NT2/D1 (cell line): ENCODE measurements at regions not wholly inside any gene's neighbourhood (a gene's known extent, or its start where the extent isn't known, plus 50 kb on each side); places are given as distances from the start of the nearest gene placed in this dataset.

Experiments
- DNase-seq: peaks from one replicate; pipeline ENCODE4 v3.0.0-alpha.2; 2011; ENCODE audit warnings: low read depth, low spot score
- H3K27me3 ChIP-seq: 2 replicates; pipeline ENCODE4 v1.6.0; 2011; ENCODE audit warnings: mild to moderate bottlenecking; ENCODE audit not compliant: insufficient read length, insufficient read depth
- H3K36me3 ChIP-seq: 2 replicates; pipeline ENCODE4 v1.6.1; 2011; ENCODE audit warnings: mild to moderate bottlenecking, low read length, mixed read lengths; ENCODE audit not compliant: insufficient read depth, insufficient read length
- H3K4me1 ChIP-seq: 2 replicates; pipeline ENCODE4 v1.5.1; 2011; ENCODE audit not compliant: insufficient read depth, insufficient read length
- H3K4me3 ChIP-seq: 2 replicates; pipeline ENCODE4 v1.5.1; 2011; ENCODE audit warnings: low read depth; ENCODE audit not compliant: insufficient read length
- H3K9ac ChIP-seq: 2 replicates; pipeline ENCODE4 v1.6.0; 2011; ENCODE audit warnings: low read depth; ENCODE audit not compliant: insufficient read length
- H3K9me3 ChIP-seq: 2 replicates; pipeline ENCODE4 v1.5.1; 2011; ENCODE audit warnings: mild to moderate bottlenecking, low read length; ENCODE audit not compliant: insufficient read depth
- SUZ12 ChIP-seq: IDR thresholded peaks from 2 replicates; pipeline ENCODE4 v1.6.1; 2011; ENCODE audit not compliant: insufficient read length, insufficient read depth; ENCODE audit errors: extremely low read depth
- YY1 ChIP-seq: IDR thresholded peaks from 2 replicates; pipeline ENCODE4 v1.6.1; 2011; ENCODE audit not compliant: insufficient read length, insufficient read depth
- ZNF274 ChIP-seq: IDR thresholded peaks from 2 replicates; pipeline ENCODE4 v1.6.1; 2011; ENCODE audit warnings: mild to moderate bottlenecking, low read depth, low read length

DNA sequence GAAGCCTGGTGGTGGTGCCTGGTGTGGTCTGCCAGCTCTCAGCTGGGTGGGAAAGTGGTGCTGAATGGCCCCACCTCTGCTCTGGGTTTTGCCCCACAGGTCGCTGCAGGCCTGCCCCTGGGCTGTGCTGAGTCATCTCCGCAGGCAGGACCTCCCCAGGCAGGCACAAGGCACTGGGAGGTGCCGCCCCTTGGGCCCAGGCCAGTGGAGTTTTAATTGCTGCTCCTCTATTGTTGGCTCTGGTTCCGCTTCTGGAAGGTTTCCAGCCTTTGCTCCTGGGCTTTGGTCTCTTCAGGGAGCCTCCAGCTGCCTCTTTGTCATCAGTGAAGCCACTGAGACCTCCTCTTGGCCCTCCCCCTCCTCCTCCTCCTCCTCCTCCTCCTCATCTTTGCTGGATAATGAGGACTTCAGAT is 180.3 kb upstream of the GRB10 start:
- DNase-seq = no peak
- TF ChIP-seq YY1 (no peak), SUZ12 (no peak), ZNF274 (no peak)

DNA sequence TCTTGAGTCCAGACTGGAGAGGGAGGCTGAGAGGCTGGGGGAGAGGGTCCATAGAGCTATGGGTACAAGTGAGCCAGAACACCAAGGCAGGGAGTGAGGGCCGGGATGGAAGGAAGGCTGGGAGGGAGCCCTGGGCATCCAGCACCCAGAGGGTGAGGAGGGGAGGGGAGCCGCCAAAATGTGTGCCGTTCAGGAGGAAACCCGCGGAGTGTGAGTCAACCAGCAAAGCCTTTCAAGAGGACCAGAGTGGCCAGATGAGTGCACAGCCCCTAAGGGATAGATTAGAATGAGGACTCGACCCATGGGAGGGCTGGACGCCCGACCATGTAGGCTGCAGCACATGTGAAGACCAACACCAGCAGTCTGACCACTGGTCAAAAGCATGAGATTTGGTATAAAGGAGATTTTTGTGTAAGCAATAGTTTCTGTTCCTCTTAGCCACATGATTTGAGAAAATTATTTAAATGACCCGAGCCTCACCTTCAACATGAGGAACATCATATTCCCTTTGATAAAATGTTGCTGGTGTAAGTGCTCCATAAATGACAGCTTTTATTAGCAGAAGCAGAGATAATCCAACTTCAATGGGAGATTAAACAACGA is 179.7 kb upstream of the GRB10 start:
- no peak for TF ChIP-seq SUZ12
- TF ChIP-seq YY1 = no peak
- no peak for TF ChIP-seq ZNF274
- Histone ChIP-seq H3K36me3 (no peaks in the 10 kb centered on the region), H3K4me1 (peaks cover 12% of the 10 kb centered on the region), H3K4me3 (no peak overlapping the region), H3K9ac (no peak overlapping the region), H3K9me3 (peaks cover 18% of the 10 kb centered on the region), H3K27me3 (no peaks in the 10 kb centered on the region)
- no peak for DNase-seq

More for the DNA sequence above, 180.3 kb upstream of the GRB10 start:
- peaks cover 12% of the 10 kb centered on the region for H3K4me1 ChIP-seq
- H3K9me3 ChIP-seq = peaks cover 24% of the 10 kb centered on the region
- H3K9ac ChIP-seq = no peak overlapping the region
- no peaks in the 10 kb centered on the region for H3K27me3 ChIP-seq
- no peak overlapping the region for H3K4me3 ChIP-seq
- no peaks in the 10 kb centered on the region for H3K36me3 ChIP-seq

- DNase-seq = no peak
- no peaks in the 10 kb centered on the region for H3K36me3 ChIP-seq
- H3K4me1 ChIP-seq = peaks cover 12% of the 10 kb centered on the region
- H3K9ac ChIP-seq = no peak overlapping the region
- H3K27me3 ChIP-seq = no peaks in the 10 kb centered on the region
- H3K4me3 ChIP-seq = no peak overlapping the region
- no peak for TF ChIP-seq ZNF274
- TF ChIP-seq YY1 = no peak
- TF ChIP-seq SUZ12 = no peak
- peaks cover 3% of the 10 kb centered on the region; the same call in 1 of the 2 replicates for H3K9me3 ChIP-seq
Observed at GRCh38 chr7:50960621-50961310, 178.1 kb upstream of the GRB10 start.

DNA sequence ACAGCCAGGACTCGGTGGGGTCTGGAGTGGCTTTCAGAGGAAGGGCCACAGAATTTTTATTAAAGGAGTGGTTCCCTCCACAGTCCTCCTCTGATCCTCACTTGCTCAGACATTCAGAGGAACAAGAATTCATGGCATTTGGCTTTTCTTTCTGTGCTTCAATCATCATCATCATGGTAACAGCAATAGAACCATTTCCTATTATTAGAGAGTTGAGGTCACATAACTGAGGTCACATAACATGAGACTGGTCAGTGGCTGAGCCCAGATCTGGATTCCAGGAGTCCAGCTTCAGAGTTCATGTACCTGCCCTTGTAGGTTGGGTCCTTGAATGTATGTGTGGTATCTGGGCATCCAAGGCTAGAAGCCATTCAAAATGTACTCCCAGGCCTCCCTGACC is 177.3 kb upstream of the GRB10 start:
- Histone ChIP-seq H3K9ac (no peak overlapping the region), H3K36me3 (no peaks in the 10 kb centered on the region), H3K4me3 (no peak overlapping the region), H3K27me3 (no peaks in the 10 kb centered on the region), H3K4me1 (peaks cover 12% of the 10 kb centered on the region), H3K9me3 (no peaks in the 10 kb centered on the region)
- DNase-seq = no peak
- TF ChIP-seq YY1 = no peak

DNA sequence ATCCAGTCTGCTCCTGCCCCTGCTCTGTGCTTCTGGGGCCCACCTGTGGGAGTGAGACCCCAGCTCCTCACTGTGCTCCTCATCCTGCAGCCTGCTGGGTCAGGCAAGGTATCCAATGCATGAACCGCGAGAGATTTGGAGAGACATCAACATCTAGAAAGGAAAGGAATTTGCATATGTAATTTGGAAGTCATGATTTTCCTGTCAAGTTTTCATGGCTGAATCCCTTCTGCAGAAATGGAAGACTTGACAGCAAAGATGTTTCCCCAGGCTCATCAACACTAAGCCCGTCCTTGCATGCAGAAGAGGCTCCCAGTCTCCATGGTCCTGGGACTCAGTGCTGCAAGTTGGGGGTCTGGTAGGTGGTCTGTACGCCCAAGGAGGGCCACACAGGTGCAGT is 176.9 kb upstream of the GRB10 start:
- H3K27me3 ChIP-seq = no peaks in the 10 kb centered on the region

DNA sequence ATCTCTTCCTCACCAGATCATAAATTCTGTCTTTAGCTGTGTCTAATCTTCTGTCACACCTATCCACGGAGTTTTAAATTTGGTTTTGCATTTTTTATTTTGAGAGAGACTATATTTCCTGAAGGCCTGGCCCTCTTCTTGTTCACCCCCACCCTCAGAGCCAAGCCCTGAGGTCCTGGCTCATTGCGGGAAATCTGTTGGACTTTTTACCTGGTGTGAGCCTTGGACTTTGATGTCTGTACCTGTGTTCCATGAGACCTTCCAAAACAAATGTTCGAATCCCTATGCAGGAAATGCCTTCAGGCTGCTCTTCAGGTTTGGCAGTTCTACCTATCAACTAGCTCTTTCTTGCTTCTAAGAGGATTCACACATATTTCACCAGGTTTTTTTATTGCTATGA is 175.2 kb upstream of the GRB10 start:
- H3K9ac ChIP-seq = no peak overlapping the region
- TF ChIP-seq ZNF274 (no peak), SUZ12 (no peak)
- peaks cover 7% of the 10 kb centered on the region for H3K4me1 ChIP-seq
- H3K9me3 ChIP-seq = no peaks in the 10 kb centered on the region
- no peak for DNase-seq
- no peaks in the 10 kb centered on the region for H3K27me3 ChIP-seq
- H3K36me3 ChIP-seq = no peaks in the 10 kb centered on the region
- H3K4me3 ChIP-seq = no peak overlapping the region

More for the DNA sequence above, 176.9 kb upstream of the GRB10 start:
- Histone ChIP-seq H3K9me3 (no peaks in the 10 kb centered on the region), H3K4me1 (peaks cover 12% of the 10 kb centered on the region), H3K9ac (no peak overlapping the region), H3K36me3 (no peaks in the 10 kb centered on the region), H3K4me3 (no peak overlapping the region)
- DNase-seq = no peak
- TF ChIP-seq YY1 = no peak
- no peak for TF ChIP-seq SUZ12
- TF ChIP-seq ZNF274 = no peak

DNA sequence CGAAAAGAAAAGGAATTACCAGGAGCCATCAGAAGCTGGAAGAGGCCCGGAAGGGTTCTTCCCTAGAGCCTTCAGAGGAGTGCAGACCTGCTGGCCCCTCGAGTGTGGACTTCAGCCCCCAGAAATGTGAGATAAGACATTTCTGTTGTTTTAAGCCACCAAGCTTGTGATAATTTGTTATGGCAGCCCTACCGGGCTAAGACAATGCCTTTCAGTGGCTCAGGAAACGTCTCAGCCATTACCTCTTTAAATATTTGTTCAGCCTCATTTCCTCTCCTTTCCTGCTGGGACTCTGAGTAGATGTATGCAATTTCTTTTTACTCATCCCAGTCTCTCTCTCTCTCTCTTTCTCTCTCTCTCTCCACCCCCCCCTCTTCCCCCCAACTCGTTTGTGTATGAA is 174.7 kb upstream of the GRB10 start:
- H3K9ac ChIP-seq = no peak overlapping the region
- no peak overlapping the region for H3K4me3 ChIP-seq
- no peaks in the 10 kb centered on the region for H3K27me3 ChIP-seq
- no peak for TF ChIP-seq SUZ12
- TF ChIP-seq YY1 = no peak
- TF ChIP-seq ZNF274 = no peak
- H3K4me1 ChIP-seq = peaks cover 7% of the 10 kb centered on the region
- DNase-seq = no peak
- no peaks in the 10 kb centered on the region for H3K36me3 ChIP-seq
- no peaks in the 10 kb centered on the region for H3K9me3 ChIP-seq
